ENCODE measurements at regions not wholly inside any gene's neighbourhood (a gene's known extent, or its start where the extent isn't known, plus 50 kb on each side); places are given as distances from the start of the nearest gene placed in this dataset.

GRCh38 chr20:6863798-6864201, 96.3 kb downstream of the BMP2 start (continued):
- no peak for TF ChIP-seq ZNF462 (CRISPR knock-in tag; IDR thresholded peaks at IDR 0.05)
- TF ChIP-seq EZH2 (IDR thresholded peaks at IDR 0.05; ENCODE audit: low read depth, unreplicated experiment) = no peak
- no peak for TF ChIP-seq JUNB (IDR thresholded peaks at IDR 0.05; ENCODE audit: unreplicated experiment)
- TF ChIP-seq REST (IDR thresholded peaks at IDR 0.05; ENCODE audit: unreplicated experiment) = no peak
- no peak for TF ChIP-seq EZH2phosphoT487 (IDR thresholded peaks at IDR 0.05; ENCODE audit: unreplicated experiment)
- no peak for TF ChIP-seq ETS1 (IDR thresholded peaks at IDR 0.05)
- no peak for TF ChIP-seq CTCF (conservative IDR thresholded peaks at IDR 0.05; ENCODE audit: low read depth in 2 of 2)
- no peak for TF ChIP-seq STAT1 (IDR thresholded peaks at IDR 0.05; ENCODE audit: unreplicated experiment)
- TF ChIP-seq CREB1 (CRISPR knock-in tag; IDR thresholded peaks at IDR 0.05; ENCODE audit: low read depth) = no peak

All from GM23338 (cell line).